ENCODE measurements at regions not wholly inside any gene's neighbourhood (a gene's known extent, or its start where the extent isn't known, plus 50 kb on each side); places are given as distances from the start of the nearest gene placed in this dataset.

DNA sequence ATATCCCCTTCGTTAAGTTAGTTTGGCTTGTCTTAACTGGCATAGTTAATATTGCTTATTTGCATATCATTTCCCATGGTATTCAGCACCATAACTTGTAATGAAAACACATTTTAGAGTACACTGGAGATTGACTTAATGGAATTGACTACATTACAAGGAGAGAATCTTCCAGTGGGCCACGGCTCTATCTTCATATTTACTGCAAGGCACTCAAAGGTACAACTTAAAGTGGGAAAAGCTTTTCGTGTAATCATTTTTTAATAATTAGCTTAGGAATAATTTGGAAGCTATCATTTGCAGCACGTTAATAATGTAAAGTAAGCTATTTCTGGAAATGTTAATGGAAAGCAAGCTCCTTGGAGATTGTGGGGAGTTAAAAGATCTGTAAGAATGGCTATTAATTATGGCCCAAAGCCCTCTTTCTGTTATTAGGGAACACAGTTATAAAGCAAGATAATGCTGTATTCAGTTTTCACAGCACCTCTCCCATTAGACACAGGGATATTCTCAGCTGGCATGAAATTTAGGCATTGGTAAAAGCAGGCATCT is 551.5 kb upstream of the RGMA start:
- DNase-seq (ENCODE audit: low read depth) = no peak

DNA sequence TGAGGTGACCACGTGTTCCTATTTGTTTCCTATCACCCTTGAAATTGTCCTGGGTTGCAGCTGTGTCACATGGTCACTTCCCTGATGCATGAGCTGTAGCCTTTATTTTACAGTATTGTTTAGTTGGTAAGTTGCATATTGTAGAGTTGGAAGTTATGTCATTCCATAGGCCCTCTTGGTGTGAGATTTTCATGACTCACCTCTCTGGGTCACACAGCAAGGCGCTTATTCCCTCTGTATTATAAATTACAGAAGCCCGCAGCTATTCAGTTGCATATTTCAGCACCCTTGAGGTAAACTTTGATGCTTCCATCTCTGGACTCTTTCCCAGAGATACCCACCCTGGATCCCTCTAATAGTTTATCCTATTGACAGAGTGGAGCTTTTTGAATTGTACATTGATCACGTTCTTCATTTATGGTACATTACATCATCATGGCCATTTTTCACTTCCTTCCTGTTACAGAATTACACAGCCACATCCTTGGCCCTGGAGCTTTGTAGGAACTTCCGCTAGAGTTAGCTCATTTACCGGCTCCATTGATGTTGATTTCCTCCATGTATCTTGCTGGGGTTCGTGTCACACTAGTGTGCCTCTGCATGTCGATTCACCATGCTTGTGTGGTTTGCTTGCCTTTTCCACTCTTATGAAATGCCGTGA is 543.1 kb upstream of the RGMA start:
- DNase-seq (ENCODE audit: low read depth) = no peak

DNA sequence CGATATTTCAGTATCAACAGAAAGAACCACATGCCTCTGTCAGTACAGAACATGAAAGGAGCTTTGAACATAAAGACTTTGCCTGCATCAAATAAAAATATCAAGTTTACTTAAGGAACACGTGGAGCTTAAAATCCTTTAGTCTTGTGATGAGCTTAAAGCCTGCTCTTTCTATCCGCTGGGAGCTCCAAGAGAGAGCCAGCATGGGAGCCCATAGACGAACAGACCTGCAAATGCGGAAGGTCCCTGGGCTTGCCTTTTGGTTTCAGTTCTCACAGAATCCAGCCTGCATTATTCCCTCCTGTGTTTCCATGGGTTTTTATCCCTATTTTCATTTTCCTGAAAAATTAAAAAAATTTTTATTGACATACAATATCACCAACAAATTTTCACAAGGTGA is 530.6 kb upstream of the RGMA start:
- DNase-seq (ENCODE audit: low read depth) = no peak

DNA sequence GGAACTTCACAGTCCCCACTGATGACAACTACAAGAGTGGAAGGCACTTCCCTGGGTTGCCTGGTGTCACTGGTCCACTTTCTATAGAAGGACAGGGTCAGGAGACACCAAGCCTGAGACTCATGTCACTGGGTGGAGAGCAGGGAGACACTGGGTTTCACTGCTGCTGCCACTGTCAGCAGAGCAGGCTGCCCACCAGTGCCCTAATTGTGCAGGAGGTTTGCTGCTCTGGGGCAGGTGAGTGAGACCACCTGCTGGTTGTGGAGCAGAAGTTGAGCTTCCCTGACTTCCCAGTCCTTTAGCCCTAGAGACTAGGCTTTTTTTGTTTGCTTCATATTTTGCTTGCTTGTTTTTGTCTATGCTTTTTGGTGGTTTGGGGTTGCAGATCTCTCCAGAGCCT is 528.4 kb upstream of the RGMA start:
- no peak for DNase-seq (ENCODE audit: low read depth)

DNA sequence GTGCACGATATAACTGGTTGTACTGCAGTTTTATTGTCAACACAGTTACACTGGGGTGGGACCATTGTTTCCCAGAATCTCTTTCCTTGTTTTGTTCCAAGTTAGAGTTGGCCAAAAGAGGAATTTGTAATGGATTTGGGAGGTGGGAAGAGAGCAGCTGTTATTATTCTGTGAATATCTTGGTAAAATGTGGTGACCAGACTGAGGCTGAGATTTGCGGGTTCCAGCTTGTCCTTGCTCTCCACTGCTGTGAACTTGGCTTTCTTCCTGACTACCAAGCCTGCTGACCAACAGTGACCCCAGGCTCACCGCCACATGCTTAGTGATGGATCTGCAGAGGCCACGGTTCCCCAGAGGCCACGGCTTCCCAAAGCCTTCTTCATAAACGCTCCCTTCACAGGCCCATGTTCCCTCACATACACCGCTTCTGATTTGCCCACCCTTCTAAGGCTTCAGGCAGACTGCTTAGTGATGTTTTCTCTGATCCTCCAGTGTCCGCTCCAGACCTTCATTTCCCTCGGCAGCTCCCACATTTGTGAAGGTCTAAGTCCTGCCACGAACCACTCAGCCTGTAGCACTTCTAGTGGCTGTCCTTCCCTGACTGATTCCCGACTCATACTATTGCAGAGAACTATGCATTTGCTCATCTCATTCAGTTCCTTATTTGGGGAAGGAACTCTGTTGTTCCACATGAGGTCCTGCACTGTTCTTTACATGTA is 525.5 kb upstream of the RGMA start:
- no peak for DNase-seq (ENCODE audit: low read depth)

DNA sequence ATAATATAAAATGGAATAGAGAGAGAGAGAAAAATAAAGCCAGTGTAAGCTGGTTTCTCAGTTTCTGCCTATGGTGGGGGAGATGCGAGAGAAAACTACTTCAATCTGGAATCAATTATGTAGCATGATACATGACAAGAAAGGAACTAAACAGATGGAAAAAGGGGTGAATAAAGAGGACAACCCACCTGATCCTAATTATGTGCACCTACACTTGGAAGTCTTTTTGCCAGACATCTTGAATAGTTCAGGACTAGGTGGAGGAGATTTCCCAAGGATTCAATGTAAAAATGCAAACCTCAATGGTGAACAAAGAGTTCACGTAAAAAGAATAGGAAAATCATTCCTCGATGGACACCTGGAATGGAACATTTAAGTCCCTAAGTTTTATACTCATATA is 524.4 kb upstream of the RGMA start:
- no peak for DNase-seq (ENCODE audit: low read depth)

DNA sequence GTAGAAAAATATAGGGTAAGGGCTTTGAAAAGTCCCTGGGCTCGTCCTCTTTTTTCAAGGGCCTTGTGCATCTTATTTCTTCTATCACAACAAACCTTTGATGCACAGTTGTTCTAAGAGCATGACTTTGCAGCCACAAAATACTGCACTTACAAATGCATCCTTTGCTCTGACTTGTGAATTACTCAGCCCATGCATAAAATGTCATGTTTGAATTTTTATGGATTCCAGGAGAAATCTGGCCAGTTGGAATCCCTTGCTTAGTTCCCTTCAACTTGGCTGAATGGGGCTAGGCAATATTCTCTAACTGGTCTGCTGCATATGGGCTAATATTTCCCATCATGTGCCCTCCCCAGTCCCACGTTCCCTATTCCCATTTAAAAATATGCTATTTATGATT is 523.9 kb upstream of the RGMA start:
- no peak for DNase-seq (ENCODE audit: low read depth)

DNA sequence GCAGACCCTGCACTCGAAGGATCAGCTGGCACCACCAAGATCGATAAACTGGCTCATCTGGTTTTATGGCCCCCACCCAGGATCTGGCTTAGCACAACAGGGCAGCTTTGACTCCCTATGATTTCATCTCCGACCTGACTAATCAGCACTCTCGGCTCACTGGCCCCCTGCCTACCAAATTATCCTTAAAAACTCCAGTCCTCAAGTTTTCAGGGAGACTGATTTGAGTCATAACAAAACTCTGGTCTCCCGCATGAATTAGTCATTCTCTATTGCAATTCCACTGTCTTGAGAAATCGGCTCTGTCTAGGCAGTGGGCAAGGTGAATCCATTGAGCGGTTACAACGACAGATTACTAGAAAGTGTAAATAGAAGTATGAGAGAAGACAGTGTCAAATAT is 521.9 kb upstream of the RGMA start:
- no peak for DNase-seq (ENCODE audit: low read depth)

DNA sequence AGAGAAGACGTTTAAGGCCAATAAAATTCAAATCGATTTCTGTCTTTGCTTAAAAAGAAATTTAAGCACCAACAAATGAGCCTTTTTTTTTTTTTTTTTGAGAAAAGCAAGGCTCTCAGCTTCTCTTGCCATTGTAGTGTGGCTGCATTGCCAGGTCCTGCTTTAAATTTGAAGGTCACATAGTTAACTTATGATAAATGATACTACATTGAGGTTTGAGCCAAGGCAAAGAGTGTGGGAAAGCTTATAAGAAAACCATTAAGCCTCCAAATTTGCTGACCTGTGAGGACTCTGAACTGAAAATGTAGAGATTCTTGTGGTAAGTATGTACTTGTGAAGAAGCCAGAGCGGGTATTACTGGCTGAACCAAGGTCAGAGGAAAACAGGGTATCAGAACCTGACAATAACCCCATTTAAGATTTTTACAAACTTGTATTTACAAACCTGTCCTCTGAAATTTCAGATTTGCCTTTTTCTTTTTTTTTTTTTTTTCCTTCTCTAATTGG is 519.7 kb upstream of the RGMA start:
- no peak for DNase-seq (ENCODE audit: low read depth)

DNA sequence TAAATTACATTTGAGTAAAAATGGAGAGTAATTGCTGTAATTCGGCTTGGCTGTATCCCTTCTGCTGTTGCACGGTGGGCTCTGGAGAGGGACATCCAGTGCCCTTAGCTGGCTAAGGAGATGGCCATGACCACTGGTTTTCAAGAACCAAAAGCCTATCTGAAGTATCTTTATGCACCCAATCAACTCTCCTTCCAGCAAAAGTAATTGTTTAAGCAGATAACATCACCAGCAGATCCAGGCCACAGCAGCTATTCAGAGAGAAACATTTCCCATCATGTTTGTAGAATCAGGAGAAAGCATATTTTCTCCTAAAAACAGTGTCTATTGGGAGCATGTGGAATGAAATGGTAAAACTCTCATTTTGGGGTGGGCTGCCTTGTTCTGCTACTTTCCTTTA is 514.5 kb upstream of the RGMA start:
- DNase-seq (ENCODE audit: low read depth) = no peak

DNA sequence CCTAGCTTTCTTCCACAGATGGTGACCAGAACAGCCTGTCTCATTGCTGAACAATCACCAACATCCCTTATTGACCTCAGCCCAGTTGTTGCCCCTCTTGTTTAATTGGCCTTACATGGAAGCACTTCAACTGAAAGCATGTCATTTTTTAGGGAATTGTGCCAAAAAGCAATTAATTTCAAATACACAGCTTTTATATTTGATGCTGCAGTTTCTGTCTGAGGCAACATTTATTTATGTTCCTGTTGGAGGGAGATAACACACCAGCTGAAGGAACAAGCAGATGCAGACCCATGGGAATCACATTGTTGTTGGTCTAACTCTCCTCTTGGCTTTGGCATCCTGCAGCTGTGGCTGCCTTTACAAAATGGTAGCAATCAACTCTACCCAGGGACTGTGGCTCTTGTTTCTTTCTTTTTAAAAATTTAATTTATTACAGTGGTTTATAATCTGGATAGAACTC is 498.1 kb upstream of the RGMA start:
- DNase-seq (ENCODE audit: low read depth) = no peak

DNA sequence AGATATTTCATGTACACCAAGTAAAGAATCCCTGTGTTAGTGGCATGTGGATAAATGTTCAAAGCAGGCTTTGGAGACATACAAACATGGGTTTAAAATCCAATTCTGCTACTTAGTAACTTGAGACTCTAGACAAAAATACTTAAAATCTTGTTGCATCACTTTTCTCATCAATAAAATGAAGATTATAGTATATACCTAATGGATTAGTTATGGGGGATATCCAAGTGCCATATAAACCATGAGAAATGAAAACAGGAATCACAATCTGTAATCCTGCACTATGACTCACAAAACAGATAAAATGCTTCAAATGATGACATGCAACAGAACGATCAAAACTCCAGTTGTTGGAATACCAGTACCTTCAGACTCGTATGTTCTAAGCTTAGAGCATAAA is 496.0 kb upstream of the RGMA start:
- DNase-seq (ENCODE audit: low read depth) = no peak

DNA sequence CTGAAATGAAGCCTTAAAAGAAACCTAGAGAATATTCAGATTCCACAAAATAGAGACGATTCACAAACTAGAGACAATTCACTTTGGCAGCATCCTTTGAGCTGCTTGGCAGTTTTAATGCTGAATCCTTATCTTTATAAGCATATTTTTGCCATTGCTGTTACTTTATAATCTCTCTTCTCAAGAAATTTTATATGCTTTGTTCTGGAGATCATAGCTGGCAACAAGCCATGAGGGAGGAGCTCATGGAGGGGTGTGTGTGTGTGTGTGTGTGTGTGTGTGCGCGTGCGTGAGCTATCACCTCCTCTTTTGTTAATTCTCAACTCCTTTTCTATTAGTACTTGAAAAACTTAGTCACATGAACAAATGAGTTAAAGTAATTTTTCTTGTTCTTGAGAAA is 495.0 kb upstream of the RGMA start:
- DNase-seq (ENCODE audit: low read depth) = no peak

DNA sequence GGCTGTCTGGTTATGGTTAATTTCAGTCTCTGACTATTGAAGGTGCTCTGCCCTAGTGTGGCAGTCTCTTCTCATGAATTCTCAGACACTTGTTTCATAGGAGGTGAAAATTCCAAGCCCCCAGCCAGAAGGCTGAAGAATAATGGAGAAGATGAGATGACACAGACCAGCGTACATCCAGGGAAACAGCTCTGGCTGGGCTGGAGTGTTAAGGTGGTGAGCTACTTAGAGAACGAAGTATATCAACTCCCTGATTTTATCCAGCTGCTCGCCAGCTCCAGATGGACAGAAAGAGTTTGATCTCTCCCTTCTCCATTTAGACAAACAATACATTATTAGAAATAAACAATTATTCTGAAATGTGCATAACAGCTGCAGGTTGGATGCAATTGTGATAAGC is 494.5 kb upstream of the RGMA start:
- DNase-seq (ENCODE audit: low read depth) = no peak

DNA sequence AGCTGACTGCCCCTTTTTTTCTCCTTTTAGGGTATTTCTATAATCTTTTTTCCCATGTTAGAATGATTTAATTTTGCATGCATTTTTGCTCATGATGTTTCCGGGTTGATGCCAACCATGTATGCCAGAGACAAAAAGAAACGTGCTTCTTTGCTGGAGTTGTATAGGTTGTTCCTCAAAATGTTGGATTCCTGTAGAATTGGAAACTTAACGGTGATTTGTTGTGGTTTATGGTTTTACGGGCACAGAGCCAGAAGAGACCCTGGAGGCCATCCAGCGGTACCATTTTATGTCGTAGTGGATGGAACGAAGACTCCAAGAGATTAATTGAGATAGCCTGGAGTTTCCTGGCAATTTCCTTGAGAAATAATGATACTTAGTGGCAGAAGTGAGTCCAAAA is 481.5 kb upstream of the RGMA start:
- no peak for DNase-seq (ENCODE audit: low read depth)

DNA sequence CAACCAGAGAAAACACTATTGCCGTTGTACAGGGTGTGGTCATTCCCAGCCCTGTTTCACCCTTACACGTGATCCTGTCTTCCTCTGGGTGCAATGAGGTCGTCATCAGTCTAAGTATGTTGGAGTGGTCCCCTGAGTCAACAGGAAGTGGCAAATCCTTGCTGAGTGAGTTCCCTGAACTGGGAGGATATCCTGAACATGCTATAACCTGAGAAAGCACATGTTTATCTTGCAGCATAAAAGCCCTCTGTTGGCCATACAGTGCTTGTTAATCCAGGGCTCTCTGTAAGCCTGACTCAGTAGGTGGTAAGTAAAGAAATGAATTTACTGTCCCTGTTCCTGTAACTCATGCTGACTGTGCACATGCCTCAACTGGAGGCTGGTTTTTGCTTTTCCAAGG is 477.8 kb upstream of the RGMA start:
- no peak for DNase-seq (ENCODE audit: low read depth)

DNA sequence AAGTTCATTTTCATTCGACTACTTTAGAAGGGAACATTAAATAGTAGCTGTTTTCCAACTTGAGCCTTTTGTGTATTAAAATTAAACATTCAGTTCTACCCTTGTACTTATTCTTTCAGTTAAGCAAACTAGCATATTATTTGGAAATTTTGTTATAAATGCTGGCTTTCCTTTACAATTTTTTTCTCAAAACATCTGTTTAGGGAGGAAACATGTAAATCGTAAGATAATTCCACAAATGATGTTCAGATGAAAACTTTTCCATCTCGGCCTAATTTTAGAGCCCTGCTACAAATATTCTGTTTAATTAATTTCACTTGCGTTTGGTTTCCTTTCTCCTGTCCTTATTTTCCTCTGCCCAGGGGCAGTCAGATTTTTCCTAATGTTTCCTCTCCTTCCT is 476.2 kb upstream of the RGMA start:
- no peak for DNase-seq (ENCODE audit: low read depth)

DNA sequence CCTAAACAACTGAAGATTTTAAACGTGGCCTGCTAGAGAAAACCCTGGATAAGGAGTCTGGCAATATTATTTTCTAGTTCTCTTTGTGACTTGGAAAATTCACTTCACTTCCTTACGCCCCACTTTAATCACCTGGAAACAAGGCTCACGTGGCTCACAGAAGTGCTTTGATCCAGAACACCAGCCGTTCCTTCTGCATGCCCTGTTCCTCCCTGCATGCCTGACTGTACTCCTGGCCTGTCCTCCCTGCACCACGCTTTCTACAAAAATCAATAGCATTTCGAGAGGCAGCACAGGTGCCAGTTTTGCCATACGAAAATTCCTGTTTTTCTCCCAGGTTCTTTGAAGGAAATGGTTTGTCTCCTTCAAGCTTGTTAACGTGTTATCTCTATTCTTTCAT is 474.2 kb upstream of the RGMA start:
- no peak for DNase-seq (ENCODE audit: low read depth)

DNA sequence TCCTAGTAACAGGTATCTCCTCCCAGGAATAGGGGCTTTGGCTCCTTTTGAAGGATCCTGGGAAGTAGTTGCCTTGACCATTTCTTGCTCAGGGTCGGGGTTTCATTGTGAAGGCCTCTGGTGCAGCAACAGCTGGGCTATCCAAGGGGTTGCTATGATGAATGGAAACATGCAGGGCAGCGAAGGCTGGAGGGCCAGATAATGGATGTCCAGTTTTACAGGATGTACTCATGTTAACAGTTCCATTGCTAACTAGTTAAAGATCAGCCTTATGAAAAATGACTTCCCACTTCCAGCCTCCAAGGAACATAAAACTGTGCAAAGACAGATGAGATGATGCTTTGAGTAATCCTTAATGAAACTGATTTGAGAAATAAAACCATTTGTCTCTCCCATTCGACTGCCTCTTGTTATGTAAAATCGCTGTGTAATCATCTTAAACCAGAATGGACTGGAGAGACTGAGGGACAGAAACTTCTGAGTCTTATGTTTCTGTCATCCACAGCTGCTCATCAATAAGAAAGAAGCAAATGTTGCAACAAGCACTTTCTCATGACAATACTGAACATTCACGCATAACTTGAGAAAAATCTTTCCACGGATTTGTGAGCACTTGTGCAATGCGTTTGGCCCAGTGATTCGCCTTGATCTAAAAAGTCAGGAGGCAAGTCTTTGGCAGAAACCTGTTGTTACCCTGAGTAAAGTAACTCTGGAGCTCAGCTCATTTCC is 473.5 kb upstream of the RGMA start:
- no peak for DNase-seq (ENCODE audit: low read depth)

DNA sequence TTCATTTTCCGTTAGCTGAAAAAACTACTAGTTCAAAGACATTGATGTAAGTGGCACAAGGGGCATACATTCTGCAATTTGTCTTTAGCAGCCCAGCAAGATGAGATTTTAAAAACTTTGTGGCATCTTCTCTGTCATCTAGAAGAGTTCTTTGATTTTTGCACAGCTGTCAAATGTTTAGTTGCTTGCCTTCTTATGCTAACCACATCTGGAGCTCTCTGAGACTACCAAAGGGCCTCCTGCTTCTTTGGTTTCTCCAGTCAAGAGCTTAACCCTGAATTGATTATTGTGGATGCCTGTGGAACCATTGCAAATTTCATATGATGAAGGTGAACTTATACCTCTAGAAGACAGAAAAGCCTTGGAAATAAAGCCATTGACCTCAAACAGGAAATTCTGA is 468.7 kb upstream of the RGMA start:
- no peak for DNase-seq (ENCODE audit: low read depth)

DNA sequence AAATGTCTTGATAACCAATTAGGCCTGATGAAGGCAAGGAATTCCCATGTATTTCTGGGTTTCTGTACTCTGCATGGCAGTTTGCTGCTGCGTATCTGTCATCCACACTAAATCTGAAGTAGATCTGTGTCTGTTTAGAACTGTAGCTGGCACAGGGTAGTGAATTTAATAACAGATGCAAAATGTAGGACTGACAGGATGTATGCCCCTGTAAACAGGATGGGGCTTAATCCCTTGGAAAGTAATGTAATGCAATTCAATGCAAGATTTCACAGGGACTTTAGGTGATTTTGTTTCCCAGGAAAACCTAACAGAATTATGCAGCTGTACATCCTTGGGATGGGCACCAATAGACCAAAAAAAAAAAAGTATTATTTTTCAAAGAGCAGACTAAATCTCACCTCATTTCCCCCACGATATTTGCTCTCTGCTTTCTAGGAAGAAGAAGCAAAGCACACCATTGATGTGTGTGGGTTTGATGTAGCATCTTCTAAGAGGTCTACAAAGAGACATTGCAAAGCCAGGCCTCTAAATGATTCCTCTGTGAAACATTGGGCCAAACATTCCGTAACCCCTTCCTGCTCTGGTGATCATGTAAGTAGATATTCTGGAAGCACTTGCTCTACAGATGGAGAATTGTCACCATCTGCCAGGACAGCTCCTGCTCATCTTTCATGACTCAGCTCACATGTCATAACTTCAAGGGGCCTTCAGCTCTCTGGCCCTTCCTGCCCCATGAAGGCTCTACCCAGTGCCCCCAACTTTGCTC is 464.3 kb upstream of the RGMA start:
- no peak for DNase-seq (ENCODE audit: low read depth)

DNA sequence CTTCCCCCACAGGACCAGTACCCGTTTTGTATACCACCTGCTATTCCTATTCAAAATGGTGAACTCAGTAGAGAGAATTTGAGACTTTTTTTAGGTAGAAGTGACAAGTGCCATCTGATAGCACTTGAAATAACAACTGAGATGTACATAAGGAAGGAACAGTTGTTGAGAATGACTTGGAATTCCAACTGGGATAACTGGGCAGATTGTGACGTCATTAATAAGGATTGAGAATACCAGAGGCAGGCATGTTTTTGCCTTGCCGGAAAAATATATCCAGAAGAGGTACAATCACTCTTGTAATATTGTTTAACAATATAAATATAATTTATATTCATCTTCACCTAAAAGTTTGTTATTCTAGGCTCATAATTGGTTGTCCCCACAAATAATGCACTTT is 454.1 kb upstream of the RGMA start:
- DNase-seq (ENCODE audit: low read depth) = no peak
